Hematopoietic multipotent progenitor cell treated with erythropoietin and hydrocortisone succinate and interleukin-3 and kit ligand, for 6 days (in vitro differentiated cells): ENCODE measurements at regions not wholly inside any gene's neighbourhood (a gene's known extent, or its start where the extent isn't known, plus 50 kb on each side); places are given as distances from the start of the nearest gene placed in this dataset.

ENCODE experiments used
- DNase-seq: peaks from one replicate; pipeline ENCODE4 v3.0.0-alpha.2; 2015

- no peak for DNase-seq
Measured at GRCh38 chr2:48108455-48108854, 202.2 kb upstream of the FBXO11 start.

GRCh38 chr2:48109491-48110204 is 203.3 kb upstream of the FBXO11 start:
- DNase-seq, result peak; percentile 15

GRCh38 chr2:48110492-48110891 is 204.0 kb upstream of the FOXN2 start:
- DNase-seq, result no peak

GRCh38 chr2:48112911-48113680 is 201.4 kb upstream of the FOXN2 start:
- DNase-seq, result peak; percentile 79

GRCh38 chr2:48113767-48114166 is 200.7 kb upstream of the FOXN2 start:
- DNase-seq, result no peak

- peak; percentile 59 for DNase-seq
Measured at GRCh38 chr2:48114256-48114655, 200.2 kb upstream of the FOXN2 start.

- no peak for DNase-seq
Measured at GRCh38 chr2:48116497-48116896, 198.0 kb upstream of the FOXN2 start.

- no peak for DNase-seq
Measured at GRCh38 chr2:48118895-48119294, 195.6 kb upstream of the FOXN2 start.

GRCh38 chr2:48120112-48120511 is 194.4 kb upstream of the FOXN2 start:
- no peak for DNase-seq

GRCh38 chr2:48120759-48121242 is 193.7 kb upstream of the FOXN2 start:
- DNase-seq, result peak; percentile 92

GRCh38 chr2:48122166-48122565 is 192.3 kb upstream of the FOXN2 start:
- no peak for DNase-seq

- DNase-seq, result no peak
Measured at GRCh38 chr2:48124592-48124991, 189.9 kb upstream of the FOXN2 start.

GRCh38 chr2:48126162-48126561 is 188.3 kb upstream of the FOXN2 start:
- DNase-seq, result no peak

- DNase-seq, result no peak
Measured at GRCh38 chr2:48127612-48128191, 186.8 kb upstream of the FOXN2 start.

- DNase-seq, result no peak
Measured at GRCh38 chr2:48129293-48129950, 185.1 kb upstream of the FOXN2 start.

- peak; percentile 61 for DNase-seq
Measured at GRCh38 chr2:48131539-48132270, 182.8 kb upstream of the FOXN2 start.

GRCh38 chr2:48132271-48132625 is 182.2 kb upstream of the FOXN2 start:
- DNase-seq, result no peak

GRCh38 chr2:48134704-48135103 is 179.8 kb upstream of the FOXN2 start:
- DNase-seq, result peak; percentile 44

GRCh38 chr2:48135797-48136196 is 178.7 kb upstream of the FOXN2 start:
- DNase-seq, result no peak

- DNase-seq, result no peak
Measured at GRCh38 chr2:48137829-48138228, 176.7 kb upstream of the FOXN2 start.

GRCh38 chr2:48138898-48139297 is 175.6 kb upstream of the FOXN2 start:
- no peak for DNase-seq

GRCh38 chr2:48140586-48140985 is 173.9 kb upstream of the FOXN2 start:
- no peak for DNase-seq

GRCh38 chr2:48144777-48145176 is 169.7 kb upstream of the FOXN2 start:
- DNase-seq, result peak; percentile 84
